Stimulated activated CD4-positive, alpha-beta T cell treated with anti-CD3 and anti-CD28 coated beads, Interleukin-1b, Interleukin-23, amount 100 ng/mL, for 24 hours (primary cell): ENCODE measurements at regions not wholly inside any gene's neighbourhood (a gene's known extent, or its start where the extent isn't known, plus 50 kb on each side); places are given as distances from the start of the nearest gene placed in this dataset.

Source experiments
- DNase-seq, 4 experiments: peaks; one replicate each; pipeline ENCODE4 v3.0.0-alpha.2; 2020; ENCODE audit warnings: low read depth in 4 of 4, low spot score in 1 of 4

DNA sequence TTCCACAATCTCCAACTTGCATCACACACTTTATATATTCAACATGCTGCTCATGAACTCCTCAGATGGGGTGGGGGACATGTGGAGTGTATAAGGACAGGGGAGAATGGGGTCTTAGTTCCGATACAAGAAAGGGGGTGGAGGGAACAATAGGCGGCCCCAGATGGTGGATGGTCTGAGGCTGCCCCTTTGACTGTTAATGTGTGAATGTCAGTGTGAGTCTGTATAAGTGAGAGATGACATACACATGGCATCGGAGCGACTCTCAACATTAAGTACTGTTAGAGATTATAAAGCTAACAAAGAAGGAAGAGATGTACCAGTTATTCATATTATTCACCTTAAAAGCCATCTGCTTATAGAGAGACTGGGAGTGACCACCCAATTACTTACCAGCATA, 193.1 kb downstream of the AXIN2 start:
- DNase-seq: no peak

DNA sequence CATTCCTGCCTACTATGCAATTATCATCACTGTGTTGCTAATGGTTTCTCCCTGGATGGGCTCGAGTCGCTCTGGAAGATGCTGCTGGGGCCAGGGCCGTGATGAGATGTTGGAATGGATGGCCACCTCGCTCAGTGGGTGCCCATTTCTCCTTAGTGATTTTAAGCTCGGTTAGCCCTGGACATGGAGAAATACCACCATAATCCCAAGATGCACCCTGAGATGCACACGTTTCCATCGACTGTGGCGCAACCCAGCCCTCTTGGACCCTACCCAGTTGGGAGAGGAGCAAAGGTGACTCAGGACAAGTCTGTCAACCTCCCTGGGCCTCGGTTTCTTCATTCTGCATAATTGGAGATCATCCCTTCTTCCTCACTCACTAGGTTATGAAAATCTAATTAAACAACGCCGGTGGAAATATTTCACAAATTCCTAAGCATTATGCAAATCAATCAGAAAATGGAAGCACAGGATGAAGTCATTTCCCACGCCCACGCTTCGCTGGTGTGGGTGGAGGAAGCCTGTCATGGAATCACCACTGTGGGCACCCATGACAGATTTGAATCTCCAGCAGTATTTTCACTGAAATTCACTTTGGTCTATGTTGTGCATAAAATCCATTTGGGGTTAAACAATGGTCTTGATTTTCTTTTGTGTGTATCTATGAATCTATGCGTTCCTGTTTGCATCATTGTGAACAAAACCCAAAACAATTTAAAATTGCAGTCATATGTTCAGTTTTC, 195.2 kb downstream of the AXIN2 start:
- peak; percentile 29 to 62 (median 44) for DNase-seq

DNA sequence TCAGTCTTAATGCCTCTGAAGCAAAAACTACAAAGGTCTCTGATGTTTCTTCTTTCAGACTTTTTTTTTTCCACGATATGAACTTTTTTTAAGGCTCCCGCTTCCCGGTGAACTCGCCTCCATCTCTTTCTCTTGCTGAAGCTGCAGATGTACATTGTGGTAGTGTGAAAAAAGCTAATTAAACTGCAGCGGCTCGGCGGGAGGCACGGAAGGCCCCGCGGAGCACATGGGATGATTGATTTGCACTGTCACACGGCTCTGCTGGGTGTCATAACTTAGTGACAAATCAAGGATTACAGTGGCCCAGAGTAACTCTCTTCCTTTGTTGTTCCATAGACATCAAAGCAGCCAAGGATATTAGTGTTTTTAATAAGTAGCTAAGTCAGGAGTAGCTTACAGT, 196.3 kb downstream of the AXIN2 start:
- DNase-seq: no peak

DNA sequence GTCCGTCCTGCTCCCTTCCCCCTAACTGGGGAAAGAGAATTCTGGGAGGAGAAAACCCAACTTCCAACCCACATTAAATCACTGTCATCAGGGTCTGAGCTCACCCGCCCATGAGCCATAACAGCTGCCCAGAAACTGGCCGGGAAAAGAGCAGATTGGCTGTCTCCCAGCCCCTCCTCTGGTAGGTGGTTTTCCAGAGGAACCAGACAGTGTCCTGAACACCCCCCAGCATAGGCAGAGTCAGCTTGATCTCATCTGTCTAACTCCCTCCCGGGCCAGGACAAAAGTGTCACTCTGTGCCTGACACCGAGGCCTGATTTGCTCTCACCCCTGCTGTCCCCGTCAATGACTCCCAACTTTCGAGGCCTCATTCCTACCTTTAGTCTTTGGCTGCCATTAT, 197.0 kb downstream of the AXIN2 start:
- no peak for DNase-seq

DNA sequence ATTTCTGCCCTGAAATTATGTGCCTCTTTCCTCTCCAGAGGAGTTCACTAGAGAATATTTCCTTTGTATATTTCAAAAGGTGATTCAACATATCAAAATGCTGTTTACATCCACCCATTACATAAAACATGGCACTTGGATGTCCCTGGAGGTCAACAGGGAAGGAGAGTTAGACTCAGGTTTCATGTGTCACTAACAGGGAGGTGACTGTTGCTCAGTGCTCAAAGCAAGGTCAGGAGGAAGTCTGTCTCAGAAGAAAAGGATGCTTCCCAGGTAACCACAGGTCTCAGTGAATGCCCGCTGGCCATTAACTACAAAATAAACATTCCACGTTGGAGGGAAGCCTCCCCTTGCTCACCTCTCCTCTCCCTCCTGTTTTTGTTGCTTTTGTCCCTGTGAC, 198.6 kb downstream of the AXIN2 start:
- no peak for DNase-seq

DNA sequence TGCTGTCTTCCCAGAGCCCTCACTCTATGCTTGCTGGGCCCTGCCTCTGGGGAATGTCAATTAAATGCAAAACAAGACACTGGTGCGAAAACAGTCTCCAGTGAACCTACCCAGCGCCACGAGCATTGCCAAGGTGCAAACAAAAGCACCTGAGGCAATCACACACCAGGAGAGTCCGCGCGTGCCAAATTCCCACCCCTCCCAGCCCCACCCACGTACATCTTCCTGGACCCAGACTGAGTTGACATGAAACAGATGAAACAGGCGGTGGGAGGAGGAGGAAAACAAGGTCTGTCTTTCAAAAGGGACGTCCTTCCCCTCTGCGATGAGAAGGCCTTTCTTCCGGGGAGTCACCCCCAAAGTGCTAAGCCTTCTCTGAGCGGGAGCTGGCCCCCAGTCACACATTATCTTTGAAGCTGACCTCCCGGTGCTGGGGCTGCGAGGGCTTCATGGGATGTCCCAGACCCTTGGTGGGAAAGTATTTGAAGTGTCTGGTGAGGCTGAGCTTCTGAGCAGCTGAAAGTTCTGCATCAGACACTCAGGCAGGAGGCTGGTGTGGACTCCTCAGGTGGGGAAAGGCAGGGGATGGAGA, 200.4 kb downstream of the AXIN2 start:
- DNase-seq: no peak

DNA sequence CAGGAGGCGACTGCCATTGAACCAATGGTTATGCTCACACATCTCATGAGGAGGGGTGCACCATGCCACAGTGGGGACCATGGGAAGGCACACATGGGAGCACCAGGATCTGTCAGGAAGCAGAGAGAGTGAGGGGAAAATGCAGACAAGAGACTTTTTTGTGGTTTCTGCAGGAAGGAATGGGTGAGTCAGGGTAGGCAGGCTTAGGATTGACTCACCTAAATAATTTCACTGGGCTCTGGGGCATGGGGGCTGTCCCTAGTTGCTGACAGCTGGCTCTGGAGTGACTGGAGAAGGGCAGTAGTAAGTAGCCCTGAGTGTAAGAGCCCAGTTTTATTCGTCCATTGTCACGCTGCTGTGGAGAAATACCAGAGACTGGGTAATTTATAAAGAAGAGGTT, 202.4 kb downstream of the AXIN2 start:
- DNase-seq: peak in 1 of 4 experiments; percentile 49

DNA sequence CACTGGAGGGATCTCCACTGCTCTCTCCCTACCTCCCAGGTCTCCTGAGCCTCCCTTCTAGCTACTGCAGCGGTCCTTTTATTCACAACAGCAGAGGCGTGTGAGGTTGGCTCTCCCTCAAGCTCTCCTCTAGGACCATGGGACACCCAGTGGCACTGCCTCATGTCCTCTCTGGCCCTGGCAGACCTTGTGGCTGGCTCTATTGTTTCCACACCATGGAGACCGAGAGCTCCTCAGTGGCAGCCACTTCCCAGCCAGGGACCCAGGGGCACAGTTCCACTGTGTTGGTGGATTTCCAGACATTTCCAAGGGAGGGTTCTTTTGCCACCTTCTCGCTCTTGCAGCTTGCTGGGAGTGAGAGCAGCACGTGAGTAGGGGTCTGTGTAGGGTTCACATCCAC, 204.9 kb downstream of the AXIN2 start:
- no peak for DNase-seq

DNA sequence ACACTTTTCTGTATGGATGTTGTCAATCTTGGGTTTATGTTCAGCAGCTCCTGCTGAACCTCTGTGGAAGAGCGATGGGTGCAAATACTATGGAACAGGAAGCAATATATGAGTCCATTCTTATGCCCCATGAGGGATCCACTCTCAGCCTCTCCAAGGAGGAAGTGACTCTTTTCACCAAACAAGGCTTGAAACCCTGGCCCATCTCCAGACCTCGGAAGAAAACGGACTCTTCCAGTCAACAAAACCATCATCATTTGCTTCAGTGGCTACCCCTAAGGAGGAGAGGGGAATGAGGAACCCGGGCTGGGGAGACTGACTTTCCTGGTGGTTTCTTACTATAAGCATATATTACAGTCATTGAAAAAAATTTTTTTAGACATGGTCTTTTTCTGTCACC, 206.2 kb downstream of the AXIN2 start:
- no peak for DNase-seq

DNA sequence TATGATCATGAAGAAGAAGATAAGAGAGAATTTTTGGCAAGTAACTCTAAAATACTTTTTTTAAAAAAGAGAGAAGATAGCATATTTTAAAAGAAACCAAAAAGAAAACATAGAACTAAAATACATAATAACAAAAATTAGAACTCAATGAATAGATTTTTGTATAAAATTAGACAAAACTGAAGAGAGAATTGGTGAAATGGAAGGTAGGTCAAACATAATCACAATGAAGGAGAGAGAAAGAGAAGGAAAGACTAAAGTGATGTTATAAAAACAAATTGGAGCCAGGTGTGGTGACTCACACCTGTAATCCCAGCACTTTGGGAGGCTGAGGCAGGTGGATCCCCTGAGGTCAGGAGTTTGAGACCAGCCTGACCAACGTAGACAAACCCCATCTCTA, 211.5 kb downstream of the AXIN2 start:
- no peak for DNase-seq

DNA sequence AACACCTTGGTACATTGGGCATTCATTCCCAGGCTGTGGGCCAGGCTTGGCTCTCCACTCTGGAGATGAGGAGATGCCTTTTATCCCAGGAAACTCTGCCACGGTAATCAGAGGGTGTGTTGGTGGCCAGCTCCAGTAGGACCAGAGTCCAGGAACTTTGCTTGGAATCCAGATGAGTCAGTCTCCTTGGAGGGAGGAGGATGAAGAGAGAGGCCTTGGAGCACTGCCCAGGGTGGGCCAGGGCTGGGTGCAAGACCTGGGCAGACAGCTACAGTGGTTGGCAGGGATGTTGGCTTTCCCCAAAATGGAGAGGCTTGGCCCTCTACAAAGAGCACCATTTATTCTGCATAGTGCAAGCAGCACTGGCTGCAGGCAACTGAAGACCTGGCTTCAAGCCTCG, 209.0 kb downstream of the RGS9 start:
- no peak for DNase-seq

DNA sequence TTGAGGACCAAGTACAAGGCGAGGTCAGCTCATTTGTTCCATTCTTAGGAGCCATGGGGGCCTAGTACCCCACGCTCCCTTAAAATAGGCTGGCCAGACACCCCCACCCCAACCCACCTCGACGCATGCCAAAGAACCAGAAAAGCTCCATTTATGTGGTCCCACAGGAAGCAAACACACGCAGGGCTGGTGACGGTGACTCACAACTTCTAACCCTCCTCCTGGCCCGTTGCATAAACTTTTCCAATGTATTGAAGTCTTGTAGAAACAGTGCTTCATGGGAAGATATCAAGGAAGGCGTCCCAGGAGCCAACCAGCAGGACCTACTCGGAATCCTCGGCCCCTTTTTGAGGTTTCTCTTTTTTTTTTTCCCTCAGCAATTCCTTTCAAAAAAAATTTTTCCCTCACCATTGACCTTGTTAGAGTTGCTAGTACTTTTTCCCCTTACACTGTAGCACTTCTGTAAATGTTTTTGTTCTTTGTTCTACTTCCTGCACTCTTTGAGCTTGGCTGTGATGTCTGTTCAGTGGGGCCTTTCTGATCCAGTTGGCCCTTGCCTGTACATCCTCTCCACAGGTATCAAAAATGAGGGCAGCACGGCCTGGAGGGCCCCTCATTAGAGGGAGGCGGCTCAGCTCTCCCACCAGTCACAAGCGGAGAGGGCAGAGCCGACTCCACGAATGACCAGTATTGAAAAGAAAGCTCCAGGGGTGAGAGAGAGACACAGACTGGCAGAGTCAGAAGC, 208.3 kb downstream of the RGS9 start:
- peak in 1 of 4 experiments; percentile 13 for DNase-seq

DNA sequence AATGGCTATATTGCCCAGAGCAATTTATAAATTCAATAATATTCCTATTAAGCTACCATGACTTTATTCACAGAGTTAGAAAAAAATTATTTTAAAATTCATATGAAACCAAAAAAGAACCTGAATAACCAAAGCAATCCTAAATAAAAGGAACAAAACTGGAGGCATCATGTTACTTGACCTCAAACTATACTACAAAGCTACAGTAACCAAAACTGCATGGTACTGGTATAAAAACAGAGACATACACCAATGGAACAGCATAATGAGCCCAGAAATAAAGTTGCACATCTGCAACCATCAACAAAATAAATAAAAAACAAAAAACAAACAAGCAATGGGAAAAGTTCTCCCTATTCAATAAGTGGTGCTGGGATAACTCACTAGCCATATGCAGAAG, 203.2 kb downstream of the RGS9 start:
- DNase-seq: no peak

DNA sequence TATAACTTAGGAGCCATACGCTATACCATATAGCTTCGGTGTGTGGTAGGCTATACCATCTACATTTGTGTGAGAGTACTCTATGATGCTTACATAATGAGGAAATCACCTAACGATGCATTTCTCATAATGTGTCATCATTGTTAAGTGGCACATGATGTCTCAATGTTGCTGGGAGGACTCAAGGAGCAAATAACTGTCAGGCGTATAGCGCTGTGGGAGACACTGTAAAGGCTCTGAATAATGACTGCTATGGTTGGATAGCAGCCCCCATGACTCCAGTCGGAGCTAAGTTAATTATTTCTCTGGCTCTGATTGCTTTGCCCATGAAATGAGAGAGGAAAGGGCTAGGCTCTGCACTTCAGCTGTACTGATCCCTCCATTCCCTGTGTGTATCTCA, 197.2 kb downstream of the RGS9 start:
- no peak for DNase-seq

DNA sequence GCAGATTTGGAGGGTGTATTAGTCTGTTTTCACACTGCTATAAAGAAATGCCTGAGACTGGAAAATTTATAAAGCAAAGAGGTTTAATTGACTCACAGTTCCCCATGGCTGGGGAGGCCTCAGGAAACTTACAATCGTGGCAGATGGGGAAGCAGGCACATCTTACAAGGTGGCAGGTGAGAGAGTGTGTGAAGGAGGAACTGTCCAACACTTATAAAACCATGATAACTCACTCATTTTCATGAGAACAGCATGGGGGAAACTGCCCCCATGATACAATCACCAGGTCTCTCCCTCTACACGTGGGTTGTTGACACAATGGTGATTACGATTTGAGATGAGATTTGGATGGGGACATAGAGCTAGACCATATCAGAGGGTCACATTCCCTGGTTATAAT, 195.6 kb downstream of the RGS9 start:
- no peak for DNase-seq

DNA sequence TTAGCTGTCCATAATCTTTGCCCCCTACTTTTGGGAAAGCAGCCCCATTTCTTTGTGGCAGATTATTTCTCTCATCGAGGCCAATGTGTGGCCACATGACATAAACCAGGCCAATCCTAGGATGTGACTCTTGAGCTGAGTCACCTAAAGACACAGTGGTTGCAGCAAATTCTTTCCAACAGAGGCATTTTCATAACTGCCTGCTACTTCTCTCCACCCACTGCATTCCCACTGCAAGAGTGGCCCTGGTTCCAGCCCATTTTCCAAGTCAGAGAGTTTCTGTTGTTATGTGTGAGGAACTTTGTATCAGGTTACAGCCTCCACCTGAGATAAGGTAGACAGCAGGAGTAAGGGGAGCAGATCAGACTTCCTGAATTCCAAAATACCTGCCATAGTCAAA, 195.2 kb downstream of the RGS9 start:
- no peak for DNase-seq

DNA sequence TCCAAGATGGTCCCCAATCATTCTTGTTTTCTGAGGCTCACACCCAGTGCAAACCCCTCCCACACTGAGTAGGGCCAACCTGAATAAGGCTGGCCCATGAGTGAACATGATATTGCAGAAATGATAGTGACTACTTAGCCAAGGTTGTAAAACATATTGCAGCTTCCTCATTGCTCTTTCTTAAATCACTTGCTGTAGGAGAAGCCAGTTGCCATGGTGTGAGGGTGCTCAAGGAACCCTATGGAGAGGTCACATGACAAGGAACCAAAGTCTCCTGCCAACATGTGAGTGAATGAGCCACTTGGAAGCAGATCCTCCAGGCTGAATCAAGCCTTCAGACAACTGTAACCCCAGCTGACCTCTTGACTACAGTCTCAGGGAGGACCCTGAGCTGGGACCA, 191.4 kb downstream of the RGS9 start:
- no peak for DNase-seq

DNA sequence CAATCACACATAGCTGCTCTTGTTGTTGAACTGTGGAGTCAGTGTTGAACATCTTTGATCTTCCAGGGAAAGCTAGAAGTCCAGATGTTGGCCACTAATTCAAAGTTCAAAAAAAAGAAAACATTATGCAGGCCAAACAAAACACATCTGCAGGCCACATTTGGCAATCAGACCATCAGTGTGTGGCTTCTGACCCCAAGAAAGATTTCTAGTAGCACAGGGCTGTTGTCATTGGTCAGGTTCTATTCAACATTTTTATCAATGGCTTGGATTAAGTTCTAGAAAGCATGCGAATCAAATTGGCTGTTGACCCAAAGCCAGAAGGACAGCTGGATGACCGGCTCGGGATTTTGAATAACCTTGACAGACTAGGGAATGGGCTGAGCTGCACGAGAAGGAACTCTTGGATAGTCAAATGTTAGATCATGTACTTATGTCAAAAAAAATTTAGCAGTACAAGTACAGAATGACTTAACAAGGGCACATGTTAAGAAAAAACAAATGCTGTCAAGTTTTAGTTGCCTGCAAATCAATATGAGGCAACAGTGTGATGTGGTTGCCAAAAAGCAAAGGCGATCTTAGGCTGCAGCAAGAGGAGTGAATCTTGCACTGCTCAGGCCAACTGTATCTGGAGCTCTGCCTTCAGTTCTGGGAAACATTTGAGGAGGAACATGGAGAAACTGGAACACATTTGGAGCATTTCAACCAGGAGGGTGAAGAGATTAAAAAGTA, 187.6 kb downstream of the RGS9 start:
- DNase-seq: no peak

DNA sequence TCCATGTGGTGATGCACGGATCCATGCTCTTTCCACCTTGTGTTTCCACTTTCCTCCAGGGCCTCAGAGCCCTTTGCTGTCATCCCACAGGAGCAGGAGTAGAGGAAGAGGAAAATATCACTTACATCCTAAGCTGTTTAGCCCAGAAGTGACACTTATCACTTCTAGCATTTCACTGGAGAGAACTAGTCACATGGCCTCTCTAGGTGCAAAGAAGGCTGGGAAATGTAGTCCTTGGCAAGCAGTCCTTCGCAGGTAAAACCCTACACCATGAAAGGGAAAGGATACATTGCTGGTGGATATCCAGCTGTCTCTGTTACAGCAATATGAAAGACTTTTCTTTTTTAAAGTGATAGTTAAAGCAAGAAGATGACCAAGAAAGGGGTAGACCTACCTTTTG, 185.9 kb downstream of the RGS9 start:
- no peak for DNase-seq

DNA sequence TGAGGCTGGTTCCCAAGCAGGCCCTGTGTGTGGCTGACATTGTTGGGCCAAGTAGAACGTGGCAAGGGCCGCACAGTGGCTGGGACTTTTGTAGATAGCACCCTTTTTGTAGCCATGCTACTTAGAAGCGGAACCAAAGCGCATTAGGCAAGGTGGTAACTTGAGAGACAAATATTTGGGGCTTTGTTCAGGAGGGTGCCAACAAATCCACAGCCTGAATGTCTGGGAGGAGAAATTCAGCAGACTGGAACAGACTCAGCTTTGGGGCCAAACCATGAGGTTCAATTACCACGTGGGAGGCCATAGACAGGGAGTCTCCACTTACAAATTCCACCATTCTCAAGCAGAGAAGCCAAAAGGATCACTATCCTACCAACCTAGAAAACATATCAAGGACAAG, 183.7 kb downstream of the RGS9 start:
- no peak for DNase-seq

DNA sequence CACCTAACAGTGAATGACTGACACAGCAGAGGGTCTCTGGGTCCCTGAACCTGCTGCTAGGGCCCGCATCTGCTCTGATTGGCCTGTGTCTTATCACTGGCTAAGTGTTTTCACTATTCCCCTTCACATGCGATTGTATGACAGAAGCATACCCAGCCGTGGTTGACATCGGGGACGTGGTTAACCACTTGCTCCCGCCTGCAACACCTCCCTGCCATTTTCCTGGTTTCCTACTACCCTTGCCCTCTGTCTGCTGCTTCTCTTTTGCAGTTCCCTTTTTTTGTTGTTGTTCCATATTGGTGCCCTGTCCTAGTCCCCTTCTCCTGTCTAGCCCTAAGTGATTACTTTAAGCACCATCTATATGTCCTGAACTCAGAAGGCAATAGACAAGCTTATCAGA, 177.0 kb downstream of the RGS9 start:
- DNase-seq: no peak
